ENCODE measurements at regions not wholly inside any gene's neighbourhood (a gene's known extent, or its start where the extent isn't known, plus 50 kb on each side); places are given as distances from the start of the nearest gene placed in this dataset.
"Not testable (repeated sequence)": the region's sequence is repeated elsewhere in the genome, so short reads cannot be mapped to it uniquely, and the experiment has no call there.

DNA sequence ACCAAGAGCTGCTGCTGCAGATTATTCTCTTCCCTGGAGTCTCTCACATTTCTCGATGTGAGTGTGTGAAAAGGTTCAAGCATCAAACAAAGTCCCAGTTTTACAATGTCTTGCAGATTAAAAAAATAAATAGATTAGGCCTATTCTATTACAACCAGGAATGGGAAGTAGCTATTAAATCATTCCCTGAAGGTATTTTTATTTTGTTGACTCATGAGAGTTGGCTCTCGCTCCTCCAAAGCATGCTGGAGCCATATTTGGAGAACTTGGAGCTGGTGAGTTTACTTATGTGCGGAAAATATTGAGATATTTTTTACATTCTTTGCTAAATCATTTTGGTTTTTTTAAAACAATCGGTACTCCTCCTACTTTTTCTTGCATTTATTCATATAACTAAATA is 572.3 kb downstream of the ETNK1 start:
- no peak for DNase-seq

DNA sequence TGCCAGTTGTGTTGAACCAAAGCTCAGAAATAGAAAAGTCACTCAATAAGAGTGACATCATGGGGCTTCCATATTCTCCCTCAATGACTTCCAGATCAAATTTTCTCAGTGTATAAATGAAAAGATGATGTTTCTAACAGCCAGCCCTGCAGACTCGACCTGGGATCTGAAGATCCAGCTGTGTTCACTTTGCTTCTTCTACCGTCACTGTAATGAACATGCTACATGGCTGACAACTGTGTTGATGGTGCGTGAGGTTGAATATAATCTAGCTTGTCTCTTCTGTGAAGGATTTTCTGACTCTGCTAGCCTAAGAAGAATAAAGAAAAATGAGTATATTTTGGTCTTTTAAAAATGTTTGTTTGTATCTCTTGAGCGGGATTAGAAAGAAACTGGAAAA is 577.8 kb downstream of the ETNK1 start:
- DNase-seq: no peak

DNA sequence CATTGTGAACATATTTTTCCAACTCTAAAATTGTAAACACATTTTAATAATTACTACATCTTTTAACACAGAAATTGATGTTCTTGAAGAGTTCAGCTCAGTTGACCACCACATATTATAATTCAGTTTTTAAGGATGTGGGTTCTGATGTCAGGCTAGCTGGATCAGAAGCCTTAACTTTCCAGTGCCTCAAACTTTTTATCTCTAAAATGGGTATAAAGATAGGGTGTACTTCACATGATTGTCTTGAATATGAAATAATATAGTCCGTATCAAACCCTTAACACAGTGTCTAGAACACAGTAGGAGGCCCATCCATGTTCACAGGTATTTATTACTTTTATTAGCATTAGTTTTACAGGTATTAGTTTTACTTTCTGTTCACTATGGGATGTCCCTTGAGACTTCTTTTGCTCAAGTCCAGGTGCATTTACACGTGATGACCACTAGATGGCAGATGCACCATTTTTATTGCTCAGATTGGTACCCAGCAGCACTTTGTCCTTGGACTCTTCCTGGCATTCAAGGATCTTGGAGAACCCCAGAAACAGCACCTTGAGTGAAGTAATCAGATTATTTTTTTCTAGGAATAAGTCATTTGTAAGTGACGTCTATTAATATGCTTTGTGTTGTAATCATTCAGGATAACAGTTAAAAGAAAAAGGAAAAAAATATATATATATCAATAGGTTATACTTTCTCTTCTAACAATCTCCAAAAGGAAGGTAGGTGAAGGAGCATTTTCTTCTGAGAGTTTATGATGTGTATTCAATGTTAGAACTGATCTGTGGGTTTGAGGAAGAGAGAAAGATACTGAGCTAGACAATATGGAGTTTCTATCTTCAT is 580.2 kb downstream of the ETNK1 start:
- peak; percentile 11 for DNase-seq

DNA sequence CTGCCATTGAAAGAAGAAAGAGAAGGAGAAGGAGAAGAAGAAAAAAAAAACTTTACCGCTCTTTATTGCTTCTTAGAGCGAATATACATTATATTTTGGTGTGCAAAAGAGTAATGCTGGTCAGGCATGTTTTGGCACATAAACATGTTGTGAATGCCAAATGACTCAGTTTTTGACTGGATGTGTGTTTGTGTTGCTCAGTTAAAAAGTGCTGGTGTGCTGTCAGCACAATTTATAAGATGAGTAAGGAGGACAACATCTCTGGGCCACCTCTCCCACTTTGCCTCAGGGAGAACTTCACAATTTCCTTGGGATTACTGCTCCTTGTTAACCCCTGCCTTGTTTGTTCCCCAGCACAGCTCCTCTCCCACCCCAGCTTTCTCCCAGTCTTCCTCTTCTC is 584.8 kb downstream of the ETNK1 start:
- no peak for DNase-seq

DNA sequence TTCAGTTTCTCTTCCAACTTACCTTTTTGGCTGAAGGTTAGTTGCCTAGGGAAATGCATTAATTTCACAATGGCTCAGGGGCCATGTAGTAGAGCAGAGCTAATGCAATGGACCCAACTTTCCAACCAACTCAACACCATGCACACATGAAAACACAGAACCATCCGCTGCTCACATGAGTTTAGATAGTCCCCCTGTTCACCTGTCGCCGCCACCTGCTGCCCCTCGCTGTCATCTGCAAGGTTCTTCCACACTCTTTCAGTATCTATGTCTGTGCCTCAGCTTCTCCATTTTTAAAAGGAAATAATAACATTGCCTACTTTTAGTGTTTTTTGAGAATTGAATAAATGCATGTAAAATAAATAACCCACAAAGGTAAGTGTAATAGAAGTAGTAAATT is 585.6 kb downstream of the ETNK1 start:
- no peak for DNase-seq

DNA sequence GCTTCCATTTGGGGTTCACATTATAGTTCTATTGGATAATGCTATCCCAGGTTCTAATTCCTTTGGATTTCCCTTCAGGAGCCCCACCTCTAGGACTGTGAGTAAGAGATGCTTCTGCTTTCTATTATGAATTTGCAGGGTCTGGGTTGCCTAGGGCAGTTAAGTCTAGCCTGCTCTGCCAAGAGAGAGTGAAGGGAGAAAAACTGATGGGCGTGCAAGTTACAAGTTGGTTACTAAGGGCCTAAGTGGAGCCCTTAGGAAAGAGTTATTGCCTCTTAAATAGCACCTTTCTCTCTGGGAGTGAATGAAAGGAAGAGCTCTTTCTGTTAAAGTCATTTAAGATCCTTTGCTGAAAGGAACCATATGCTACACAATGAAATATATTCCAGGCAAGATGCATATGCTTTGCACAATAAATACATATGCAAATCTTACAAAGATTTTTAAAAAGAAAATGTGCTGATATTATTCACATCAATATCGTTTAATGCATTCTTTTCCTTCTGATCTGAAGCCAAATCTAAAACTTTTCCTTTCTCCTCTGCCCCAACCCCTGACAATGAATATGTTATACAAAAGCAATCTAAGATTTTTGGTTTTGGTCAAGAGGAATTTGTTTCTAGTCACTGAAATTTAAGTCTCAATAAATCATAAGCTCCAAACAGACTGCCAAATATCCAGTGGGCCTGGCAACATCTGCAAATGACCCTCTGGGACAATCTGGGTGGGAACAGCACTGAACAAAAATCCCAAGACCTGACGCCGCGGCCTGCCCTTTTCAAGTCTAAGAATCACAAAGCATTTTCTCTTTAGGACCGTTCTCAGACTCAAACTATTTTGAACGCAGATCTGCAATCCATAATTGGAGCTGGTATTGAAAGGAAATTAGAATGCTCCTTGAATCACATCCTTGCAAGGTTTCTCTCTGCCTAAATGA is 586.7 kb downstream of the ETNK1 start:
- DNase-seq: peak; percentile 7

DNA sequence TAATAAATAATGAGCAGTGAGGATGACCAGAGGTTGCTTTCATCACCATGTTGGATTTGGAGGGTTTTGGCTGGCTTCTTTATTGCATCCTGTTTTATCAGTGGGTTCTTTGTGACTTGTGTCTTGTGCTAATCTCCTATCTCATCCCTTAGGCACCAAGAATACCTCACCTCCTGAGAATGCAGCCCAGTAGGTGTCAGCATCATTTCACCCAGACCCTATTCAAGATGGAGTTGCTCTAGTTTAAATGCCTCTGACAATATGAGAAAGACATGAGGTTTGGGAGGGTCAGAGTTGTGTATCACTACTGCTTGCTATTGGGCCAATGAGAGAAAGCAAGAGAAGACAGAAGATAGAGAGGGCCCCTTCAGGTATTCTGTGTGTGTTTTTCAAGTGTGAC is 592.2 kb downstream of the ETNK1 start:
- peak; percentile 8 for DNase-seq

DNA sequence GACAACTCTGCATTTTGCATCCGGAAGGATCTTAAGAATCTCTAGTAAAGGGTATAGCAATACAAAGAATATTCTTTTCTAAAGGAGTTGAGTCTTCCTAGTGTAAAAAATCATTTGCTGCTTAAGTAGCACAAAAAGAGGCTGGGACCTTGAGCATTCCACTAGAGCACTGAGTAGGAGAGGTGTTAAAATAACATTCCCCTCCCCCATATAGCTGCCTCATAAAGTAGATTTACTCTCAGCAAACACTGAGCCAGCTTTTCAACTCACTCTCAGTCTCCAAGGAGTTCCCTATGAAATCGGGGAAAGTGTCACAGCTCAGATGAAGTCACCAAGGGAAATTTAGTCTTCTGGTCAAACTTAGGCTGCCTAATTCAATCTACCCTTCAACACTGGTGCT is 592.7 kb downstream of the ETNK1 start:
- DNase-seq: peak; percentile 19

DNA sequence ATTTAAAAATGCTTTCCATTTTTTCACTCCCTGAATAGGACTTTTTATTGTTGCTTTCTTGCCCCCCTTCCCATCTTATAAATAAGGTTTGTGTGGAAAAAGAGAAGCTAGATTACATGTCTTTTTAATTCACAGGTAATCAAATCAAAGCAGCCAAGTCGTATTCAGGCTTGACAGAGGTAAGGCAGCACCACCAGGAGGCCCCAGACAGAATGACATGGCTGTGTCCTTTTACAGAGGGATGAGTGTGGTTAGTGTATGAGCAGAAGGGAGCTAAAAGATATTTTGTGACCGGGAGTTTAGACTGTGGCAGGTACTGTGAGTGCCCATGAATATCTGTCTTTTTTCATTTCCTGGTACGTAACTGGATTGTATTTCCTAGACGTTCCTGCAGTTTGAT is 596.1 kb downstream of the ETNK1 start:
- DNase-seq: no peak

DNA sequence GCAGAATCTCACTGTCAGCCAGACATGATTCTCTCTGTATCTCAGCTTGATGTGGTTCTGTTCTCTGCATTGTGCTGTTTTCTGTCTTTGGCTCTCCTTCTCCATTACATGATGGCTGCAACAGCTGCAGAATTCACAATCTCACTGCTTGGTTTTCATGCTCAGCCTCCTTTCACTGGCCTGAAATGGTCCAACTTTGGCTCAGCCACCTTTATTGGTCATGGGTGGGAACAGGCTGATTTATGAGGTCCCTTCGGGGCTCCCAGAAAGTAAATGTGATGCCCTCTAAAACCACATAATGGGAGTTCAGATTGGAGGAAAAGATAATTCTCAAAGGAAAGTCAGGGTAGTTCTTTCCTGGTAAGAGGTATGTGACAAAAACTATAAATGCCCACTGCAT is 597.0 kb downstream of the ETNK1 start:
- no peak for DNase-seq

DNA sequence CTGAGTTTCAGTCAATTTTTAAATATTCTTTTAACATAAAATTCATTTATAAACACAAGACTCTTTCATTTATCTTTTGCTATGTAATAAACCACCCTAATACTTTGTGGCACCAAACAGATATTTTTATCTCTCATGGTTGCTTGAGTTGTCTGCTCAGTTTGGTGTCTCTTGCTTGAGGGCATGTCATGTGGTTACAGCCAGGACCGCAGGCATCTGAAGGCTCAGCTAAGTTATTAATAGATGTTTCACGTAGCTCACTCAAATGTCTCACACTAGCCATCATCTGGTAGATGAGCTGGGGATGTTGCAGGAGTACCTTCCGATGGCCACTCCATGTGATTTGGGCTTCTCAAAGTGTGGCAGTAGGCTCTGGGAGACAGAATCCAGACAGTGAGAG is 597.8 kb downstream of the ETNK1 start:
- no peak for DNase-seq

DNA sequence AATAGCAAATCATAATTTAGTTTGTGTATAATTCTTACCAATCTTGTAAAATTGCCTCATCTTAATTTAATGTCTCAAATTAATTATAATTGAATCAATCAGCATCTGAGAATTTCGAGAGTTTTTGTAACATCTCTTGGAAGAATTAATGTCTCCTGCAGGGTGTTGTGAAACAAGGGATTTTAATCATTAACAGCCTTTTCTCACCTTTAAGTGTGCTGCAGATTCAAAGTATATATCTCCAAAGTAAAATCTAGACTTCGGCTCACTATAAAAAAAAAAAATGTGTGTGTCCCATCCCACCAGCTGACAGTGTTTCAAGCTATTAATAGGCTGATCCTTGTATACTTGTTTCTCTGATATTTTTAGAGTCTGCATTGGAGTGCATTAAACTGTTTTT is 603.1 kb downstream of the ETNK1 start:
- no peak for DNase-seq

DNA sequence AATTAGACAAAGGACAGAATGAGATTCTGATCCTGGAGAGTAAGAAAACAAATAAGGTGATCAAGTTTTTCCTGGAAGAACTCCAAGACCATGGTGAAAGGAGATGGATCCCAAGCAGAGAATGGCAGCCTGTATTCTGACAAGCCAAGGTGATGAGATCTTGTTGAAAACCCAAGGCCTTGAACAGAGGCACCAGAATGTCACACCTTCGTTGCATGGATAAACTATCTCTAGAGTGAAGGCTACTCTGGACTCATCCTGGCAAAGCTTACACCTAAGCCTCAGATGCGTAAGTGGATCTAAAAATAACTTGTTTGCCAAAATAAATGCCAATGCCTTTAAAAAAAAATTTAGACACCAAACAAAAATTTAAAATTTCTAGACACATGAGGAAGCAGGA is 605.9 kb downstream of the ETNK1 start:
- no peak for DNase-seq

DNA sequence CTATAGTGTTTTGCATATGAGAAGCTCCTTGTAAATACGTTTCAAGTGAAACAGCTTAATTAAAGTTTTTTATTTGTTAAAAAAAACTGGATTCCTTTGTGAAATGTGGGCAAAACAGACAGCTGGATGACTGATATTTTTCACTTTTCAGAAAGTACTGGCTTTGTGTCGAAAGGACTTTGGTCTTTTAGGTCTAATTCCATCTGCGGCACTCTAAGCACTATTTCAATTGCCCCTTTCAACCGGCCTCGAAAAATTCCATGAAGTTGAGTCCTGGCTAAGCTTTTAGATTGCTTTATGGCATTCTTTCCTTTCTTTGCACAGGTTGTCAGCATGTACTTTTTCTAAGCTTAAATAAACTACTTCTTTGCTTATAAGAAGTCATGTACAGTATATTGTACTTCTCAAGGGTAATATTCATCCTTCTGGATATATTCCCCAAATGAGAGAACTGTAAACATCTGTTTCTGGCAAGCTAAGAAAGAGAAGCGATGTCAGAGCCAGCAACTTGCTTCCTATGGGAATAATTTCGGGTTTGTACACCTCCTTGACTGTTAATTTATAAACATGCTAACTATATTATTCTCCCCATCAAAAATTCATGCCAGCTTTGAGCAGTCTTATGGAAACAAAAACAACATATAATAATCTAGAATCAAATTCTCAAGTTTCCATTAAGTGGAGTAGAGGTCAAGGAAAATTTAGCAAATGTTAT is 611.3 kb downstream of the ETNK1 start:
- DNase-seq: no peak

DNA sequence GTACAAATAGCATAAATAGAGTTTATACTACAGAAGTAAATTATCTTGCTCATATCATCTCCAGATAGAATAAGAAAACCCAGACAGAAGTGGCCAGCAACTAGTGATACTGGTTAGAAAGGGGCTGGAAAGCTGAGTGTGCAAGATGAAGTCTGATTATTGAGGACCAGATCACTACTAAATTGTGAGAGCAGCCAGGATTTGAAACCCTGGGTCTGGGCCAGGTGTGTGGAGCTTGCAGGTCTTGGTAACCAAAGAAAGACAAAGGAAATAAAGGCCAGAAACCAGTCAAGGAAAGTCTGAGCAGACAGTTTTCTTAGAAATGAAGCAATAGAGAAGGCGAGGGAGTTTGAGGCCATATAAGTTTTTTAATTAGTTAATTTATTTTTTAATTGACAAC is 611.8 kb downstream of the ETNK1 start:
- DNase-seq: no peak

DNA sequence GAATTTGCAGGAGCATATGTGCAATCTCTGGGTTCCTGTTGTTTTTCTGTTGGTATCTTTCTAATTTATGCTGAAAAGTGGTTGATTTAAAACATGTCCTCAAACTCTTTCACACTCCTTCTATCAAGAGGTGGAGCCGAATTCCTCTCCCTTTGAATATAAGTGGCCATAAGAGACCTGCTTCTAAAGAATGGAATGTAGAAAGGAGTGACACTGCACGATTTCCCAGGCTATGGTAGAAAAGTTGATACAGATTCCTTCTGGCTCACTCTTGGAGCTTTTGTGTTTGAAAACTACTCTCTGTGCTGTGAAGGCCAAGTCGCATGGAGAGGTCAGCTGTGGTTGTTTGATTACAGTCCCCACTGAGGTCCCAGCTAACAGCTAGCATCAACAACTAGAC is 613.2 kb downstream of the ETNK1 start:
- DNase-seq: no peak

DNA sequence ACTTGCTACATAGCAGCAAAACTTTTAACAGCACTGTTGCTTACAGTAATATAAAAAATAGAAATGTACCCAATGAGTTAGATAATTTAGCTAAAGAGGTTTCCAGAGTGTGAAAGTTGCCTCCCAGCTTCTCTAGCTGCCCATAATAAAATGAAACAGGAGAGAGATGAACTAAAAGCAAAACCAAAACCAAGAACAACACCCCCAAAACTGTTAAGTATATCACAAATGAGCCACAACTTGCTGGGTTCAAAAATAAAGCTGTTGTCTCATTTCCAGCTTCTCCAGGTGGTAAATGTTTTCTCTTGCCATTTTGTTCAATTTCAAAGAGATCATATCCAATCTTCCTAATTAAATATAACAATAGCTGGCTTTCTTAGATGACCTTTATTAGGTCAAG is 614.0 kb downstream of the ETNK1 start:
- no peak for DNase-seq

DNA sequence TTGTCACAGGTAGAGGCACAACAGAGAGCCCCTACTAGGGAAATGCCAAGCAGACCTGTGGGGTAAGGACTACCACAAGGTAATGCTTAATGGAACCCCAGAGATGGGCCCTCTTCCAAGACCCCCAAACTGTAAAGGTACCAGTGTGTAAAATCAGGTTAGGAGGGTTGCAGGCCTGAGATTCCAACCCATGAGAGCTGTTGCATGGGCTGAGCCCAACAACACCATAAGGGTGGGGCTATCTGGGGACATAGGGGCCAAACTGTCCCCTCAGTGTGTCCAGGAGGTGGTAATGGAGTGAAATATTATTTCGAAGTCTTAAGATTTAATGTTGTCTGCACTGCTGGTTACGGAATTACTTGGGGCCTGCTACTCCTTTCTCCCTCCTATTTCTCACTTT is 620.2 kb downstream of the ETNK1 start:
- DNase-seq: no peak

DNA sequence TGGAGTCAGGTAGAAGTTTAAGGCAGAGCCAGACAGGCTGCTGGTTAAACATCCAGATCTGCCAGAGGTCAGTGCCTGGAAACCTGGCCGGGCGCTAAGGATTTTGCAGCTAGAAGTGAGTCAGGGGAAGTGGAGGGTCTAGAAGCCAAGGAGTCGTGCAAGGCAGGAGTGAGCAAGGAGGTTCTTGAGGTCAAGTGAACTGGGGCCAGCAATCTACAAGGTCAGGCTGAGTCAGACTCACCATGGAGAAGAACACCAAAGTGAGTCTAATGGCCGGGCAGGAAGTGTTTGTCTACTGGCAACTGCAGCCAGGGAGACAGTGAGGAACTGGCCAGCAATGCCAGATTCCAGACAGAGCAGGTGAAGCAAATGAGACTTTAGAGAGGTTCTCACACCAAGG is 628.2 kb downstream of the ETNK1 start:
- DNase-seq: no peak

DNA sequence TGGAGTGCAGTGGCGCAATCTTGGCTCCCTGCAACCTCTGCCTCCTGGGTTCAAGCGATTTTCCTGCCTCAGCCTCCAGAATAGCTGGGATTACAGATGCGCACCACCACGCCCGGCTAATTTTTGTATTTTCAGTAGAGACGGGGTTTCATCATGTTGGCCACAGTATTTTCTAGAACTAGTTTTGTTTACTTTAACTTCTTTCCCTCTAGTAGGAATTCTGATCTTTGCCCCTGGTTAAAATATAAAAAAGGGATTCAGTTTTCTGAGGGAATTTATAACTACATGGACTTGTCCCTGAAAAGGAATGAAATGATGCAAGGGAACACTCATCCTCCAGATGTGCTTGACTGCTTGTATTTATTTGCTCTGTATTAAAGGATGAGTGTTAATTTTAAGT is 628.9 kb downstream of the ETNK1 start:
- not testable (repeated sequence) for DNase-seq

DNA sequence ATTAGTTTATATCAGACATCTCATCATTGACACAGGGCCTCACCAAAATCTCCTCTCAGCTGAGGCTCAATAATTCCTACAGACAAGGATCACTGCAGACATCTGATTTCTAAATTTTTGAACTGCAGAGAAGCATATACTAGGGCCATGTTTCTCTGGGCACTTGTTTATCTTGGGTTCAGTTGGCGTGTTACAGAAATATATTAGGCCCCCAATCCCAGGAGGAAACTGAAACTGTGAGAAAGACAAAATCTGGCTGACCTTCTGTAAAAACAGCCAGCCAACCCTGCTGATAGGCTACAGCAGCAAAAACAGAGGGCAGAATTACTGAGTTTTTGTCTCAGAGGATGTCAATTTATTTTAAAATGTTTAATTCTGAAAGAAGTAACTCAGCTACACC is 634.6 kb downstream of the ETNK1 start:
- no peak for DNase-seq

DNA sequence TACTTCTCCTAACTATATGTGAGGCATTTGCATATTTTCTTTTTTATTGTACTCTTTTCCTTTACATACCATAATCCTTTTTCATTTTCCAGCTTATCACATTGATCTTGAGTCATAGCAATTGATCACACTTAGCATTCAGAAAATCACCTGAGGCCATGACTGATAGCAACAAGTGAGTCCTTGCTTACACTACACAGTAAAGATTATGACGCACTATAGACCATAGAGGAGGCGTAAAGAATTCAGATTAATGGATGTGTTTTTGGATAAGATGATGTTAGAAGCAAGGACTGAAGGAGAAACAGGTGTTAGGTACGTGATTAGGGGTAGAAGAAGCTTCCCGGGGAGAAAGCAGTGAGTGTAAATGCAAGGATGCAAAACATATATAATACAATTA is 637.7 kb downstream of the ETNK1 start:
- no peak for DNase-seq

DNA sequence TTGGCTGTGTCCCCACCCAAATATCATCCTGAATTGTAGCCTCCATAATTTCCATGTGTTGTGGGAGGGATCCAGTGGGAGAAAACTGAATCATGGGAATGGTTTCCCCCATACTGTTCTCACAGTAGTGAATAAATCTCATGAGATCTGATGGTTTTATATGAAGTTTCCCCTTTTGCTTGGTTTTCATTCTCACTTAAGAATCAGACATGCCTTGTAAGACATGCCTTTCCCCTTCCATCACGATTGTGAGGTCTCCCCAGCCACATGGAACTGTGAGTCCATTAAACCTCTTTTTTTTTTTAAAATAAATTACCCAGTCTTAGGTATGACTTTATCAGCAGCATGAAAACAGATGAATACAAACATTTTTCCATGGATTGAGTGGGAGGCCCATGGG is 652.9 kb downstream of the ETNK1 start:
- no peak for DNase-seq

Data from right kidney (tissue), 1 donor.